Endothelial cell of umbilical vein (primary cell): ENCODE measurements at regions not wholly inside any gene's neighbourhood (a gene's known extent, or its start where the extent isn't known, plus 50 kb on each side); places are given as distances from the start of the nearest gene placed in this dataset.

Experiments used
- GATA2 ChIP-seq: IDR thresholded peaks from 2 replicates; pipeline ENCODE4 v1.7.0; 2011; ENCODE audit warnings: low read depth, mild to moderate bottlenecking, moderate library complexity, mixed read lengths, low read length; ENCODE audit not compliant: insufficient read length, insufficient read depth
- POLR2A ChIP-seq: IDR thresholded peaks from 2 replicates; pipeline ENCODE4 v1.6.1; 2012; ENCODE audit warnings: low read depth, mild to moderate bottlenecking, control low read depth, low read length
- POLR2AphosphoS5 ChIP-seq: IDR thresholded peaks from 2 replicates; pipeline ENCODE4 v1.6.1; 2012; ENCODE audit warnings: low read depth, mild to moderate bottlenecking, control low read depth, low read length, moderate library complexity; ENCODE audit not compliant: insufficient read depth
- TF ChIP-seq, protein P1 (sequence below), 2 donors: IDR thresholded peaks; 1 replicate in 1 of 2; 2 replicates in 1 of 2; pipeline ENCODE4 v1.5.1; 2011; ENCODE audit warnings: low read length in 2 of 2, mild to moderate bottlenecking in 2 of 2, moderate library complexity in 2 of 2, control low read depth in 1 of 2, inconsistent platforms in 1 of 2, low read depth in 1 of 2; ENCODE audit not compliant: insufficient read depth in 1 of 2; ENCODE audit errors: extremely low read depth in 1 of 2

DNA sequence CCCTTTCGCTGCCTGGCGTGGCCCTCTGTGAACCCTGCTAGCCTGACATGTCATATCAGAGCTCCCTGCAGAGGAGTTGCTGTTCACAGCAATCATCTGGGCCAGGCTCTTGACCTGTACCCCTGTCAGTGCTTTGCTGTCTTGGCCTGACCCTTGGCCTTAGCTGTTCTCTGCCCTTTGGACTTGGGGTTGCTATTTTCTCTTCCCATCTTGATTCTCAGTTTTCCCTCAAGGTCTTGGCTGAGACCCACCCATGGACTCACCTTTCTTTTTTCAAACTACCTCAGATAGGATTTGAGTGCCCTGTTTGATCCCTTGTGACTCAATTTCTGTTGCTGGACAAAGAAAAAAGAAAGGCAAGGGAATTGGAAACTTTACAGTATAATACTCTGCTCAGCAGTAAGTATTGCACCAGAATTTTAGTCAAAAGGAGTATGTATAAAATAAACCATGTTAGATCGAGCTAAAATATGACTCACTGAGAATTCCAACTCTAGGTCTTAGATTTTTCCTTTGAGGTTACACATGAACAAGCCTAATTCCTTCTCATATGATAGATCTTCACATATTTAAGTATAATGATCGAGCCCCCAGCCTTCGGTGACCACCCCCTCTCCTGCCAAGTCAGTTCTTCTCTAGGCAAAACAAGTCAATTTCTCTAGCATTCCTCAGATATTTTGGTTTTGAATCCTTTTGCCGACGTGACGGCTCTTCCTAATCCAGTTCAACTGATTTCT lies 110.5 kb downstream of the NGF start:
- TF ChIP-seq GATA2 (no peak), POLR2A (no peak), POLR2AphosphoS5 (no peak)
- TF ChIP-seq, protein P1, sequence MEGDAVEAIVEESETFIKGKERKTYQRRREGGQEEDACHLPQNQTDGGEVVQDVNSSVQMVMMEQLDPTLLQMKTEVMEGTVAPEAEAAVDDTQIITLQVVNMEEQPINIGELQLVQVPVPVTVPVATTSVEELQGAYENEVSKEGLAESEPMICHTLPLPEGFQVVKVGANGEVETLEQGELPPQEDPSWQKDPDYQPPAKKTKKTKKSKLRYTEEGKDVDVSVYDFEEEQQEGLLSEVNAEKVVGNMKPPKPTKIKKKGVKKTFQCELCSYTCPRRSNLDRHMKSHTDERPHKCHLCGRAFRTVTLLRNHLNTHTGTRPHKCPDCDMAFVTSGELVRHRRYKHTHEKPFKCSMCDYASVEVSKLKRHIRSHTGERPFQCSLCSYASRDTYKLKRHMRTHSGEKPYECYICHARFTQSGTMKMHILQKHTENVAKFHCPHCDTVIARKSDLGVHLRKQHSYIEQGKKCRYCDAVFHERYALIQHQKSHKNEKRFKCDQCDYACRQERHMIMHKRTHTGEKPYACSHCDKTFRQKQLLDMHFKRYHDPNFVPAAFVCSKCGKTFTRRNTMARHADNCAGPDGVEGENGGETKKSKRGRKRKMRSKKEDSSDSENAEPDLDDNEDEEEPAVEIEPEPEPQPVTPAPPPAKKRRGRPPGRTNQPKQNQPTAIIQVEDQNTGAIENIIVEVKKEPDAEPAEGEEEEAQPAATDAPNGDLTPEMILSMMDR (IDR thresholded peaks at IDR 0.05; ENCODE audit: extremely low read depth in 1 of 2, insufficient read depth in 1 of 2, low read depth in 1 of 2, low read length in 2 of 2) = no peak
